GM21825 (cell line): ENCODE measurements at regions not wholly inside any gene's neighbourhood (a gene's known extent, or its start where the extent isn't known, plus 50 kb on each side); places are given as distances from the start of the nearest gene placed in this dataset.

Source experiments
- ATAC-seq: cut with Tn5 transposase; IDR thresholded peaks from one replicate; pipeline ENCODE4 v1.9.1; 2021; ENCODE audit warnings: mild to moderate bottlenecking, moderate library complexity; ENCODE audit not compliant: unreplicated experiment

- ATAC-seq: no peak
Measured at GRCh38 chr5:64110222-64110621, 55.4 kb upstream of the RNF180 start.

- ATAC-seq: no peak
Measured at GRCh38 chr5:64108674-64109073, 57.0 kb upstream of the RNF180 start.

DNA sequence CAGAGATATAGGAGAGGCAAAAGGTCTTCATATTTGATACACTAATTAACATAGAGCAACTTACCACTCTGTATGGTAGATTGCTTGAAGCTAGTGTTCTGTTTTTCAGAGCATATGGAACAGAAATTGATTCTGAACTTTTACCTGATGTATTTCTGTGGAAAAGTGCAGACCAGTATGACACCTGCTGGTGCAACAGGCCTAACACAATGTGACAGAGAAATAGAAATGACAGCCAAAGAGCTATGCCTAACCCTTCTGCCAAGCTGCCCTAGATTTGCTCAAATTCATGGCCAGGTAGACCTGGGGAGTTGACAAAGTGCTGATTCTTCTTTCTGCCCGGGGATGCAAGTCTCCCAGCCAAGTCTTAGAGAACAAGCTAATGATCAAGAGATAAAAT is 65.4 kb upstream of the RNF180 start:
- no peak for ATAC-seq

- no peak for ATAC-seq
Measured at GRCh38 chr5:64096771-64097170, 68.9 kb upstream of the RNF180 start.

- ATAC-seq: no peak
Measured at GRCh38 chr5:64077589-64077988, 88.1 kb upstream of the RNF180 start.

GRCh38 chr5:64074533-64074932 is 91.1 kb upstream of the RNF180 start:
- ATAC-seq: peak; percentile 92

DNA sequence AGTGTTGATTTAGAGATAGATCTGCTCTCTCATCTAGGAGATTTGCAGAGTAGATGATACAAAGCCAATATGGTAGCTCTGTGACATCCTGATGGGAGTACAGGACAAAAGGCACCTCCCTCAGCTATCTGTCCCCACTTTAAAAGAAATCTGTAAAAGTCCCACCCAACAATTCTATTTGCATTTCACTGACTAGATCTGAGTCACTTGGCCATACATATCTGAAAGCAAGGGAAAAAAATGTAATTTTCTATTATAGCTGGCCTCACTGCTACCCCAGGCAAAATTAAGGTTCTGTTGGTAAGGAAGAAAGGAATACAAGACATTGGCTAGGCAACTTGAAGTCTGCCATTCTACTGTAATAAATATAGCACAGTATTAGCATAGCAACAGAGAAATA is 96.2 kb upstream of the RNF180 start:
- no peak for ATAC-seq

GRCh38 chr5:64050296-64050695 is 88.1 kb upstream of the HTR1A start:
- no peak for ATAC-seq

DNA sequence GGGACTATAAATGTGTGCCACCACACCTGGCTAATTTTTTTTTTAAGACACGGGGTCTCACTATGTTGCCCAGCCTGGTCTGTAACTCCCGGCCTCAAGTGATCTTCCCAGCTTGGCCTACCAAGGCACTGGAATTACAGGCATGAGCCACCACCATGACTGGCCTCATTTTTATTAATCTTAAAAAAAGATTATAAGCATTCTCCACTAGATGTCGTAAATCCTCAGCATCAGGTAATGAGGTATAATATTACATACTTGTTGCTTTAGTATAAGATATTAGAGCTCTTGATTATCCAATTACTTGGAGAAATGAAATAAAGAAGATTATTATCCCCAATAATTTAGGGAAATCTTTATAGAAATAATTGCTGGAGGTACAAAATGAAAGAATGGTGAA is 78.2 kb upstream of the HTR1A start:
- no peak for ATAC-seq

GRCh38 chr5:64026493-64026892 is 64.2 kb upstream of the HTR1A start:
- no peak for ATAC-seq

DNA sequence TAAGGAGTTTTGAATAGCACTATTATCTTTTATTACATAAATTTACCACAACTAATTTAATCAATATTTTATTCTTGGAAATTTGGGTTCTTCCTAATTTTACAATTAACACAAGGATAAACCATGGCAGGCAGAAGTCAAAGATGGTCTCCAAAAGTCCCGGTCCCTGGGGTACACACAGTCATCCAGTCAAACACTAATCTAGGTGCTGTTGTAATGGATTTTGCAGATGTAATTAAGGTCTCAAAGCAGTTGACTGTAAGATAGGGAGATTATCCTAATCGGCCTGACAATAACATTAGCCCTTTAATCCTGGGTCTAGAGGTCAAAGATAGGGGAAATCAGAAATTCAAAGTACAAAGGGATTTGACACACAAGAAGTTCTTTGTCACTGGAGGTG is 57.5 kb upstream of the HTR1A start:
- ATAC-seq: no peak

DNA sequence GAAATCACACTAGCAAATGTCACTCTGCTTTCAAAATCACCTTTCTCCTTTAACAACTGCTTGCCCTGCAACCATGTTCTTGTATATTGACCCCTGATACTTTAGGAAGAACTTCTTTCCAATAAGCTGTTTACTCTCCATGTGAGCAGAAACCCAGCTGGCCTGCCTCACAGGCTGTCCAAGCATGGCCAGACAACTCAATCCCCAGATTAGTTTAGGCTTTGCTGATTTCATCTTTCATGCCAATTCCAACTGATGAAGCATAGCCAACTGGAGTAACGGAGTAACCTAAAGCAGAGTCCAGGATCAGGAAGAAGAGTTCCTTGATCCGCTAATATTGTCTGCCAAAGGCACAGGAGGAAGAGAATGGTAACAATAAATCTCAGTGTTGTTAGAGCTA is 56.7 kb upstream of the HTR1A start:
- ATAC-seq: no peak

GRCh38 chr5:64015824-64016223 is 53.6 kb upstream of the HTR1A start:
- no peak for ATAC-seq
